Duodenal mucosa (tissue), 2 donors: ENCODE measurements at regions not wholly inside any gene's neighbourhood (a gene's known extent, or its start where the extent isn't known, plus 50 kb on each side); places are given as distances from the start of the nearest gene placed in this dataset.

Experiments used
- H3K27ac ChIP-seq: one replicate; pipeline ENCODE4 v1.7.0; 2013; ENCODE audit warnings: low read depth, low read length
- H3K27me3 ChIP-seq, 2 donors: one replicate each; pipeline ENCODE4 v1.7.0; 2013; ENCODE audit warnings: low read length in 2 of 2, control low read depth in 1 of 2; ENCODE audit not compliant: insufficient read depth in 2 of 2, control insufficient read depth in 1 of 2
- H3K36me3 ChIP-seq, 2 donors: one replicate each; pipeline ENCODE4 v1.7.0; 2013; ENCODE audit warnings: low read length in 2 of 2, control low read depth in 1 of 2; ENCODE audit not compliant: insufficient read depth in 2 of 2, control insufficient read depth in 1 of 2
- H3K4me1 ChIP-seq, 2 donors: one replicate each; pipeline ENCODE4 v1.7.0; 2013; ENCODE audit warnings: low read length in 2 of 2, control low read depth in 1 of 2; ENCODE audit not compliant: insufficient read depth in 2 of 2, control insufficient read depth in 1 of 2
- H3K4me3 ChIP-seq, 2 donors: one replicate each; pipeline ENCODE4 v1.7.0; 2013; ENCODE audit warnings: low read length in 2 of 2, low read depth in 1 of 2
- H3K9ac ChIP-seq, 2 donors: one replicate each; pipeline ENCODE4 v1.7.0; 2013; ENCODE audit warnings: low read length in 2 of 2, low read depth in 1 of 2
- H3K9me3 ChIP-seq, 2 donors: one replicate each; pipeline ENCODE4 v1.7.0; 2013; ENCODE audit warnings: low read length in 2 of 2, control low read depth in 1 of 2; ENCODE audit not compliant: control insufficient read depth in 1 of 2

GRCh38 chr14:39582028-39582654 lies 149.9 kb upstream of the FBXO33 start:
- H3K27me3 ChIP-seq, result no peaks in the 10 kb centered on the region
- no peak overlapping the region for H3K9ac ChIP-seq
- no peaks in the 10 kb centered on the region for H3K36me3 ChIP-seq
- H3K4me3 ChIP-seq, result no peak overlapping the region
- no peak overlapping the region for H3K27ac ChIP-seq
- no peaks in the 10 kb centered on the region for H3K4me1 ChIP-seq
- no peaks in the 10 kb centered on the region for H3K9me3 ChIP-seq

GRCh38 chr14:39581474-39581873 lies 149.2 kb upstream of the FBXO33 start:
- no peak overlapping the region for H3K27ac ChIP-seq
- H3K9ac ChIP-seq, result no peak overlapping the region
- no peaks in the 10 kb centered on the region for H3K36me3 ChIP-seq
- H3K4me3 ChIP-seq, result no peak overlapping the region
- H3K27me3 ChIP-seq, result no peaks in the 10 kb centered on the region
- no peaks in the 10 kb centered on the region for H3K4me1 ChIP-seq
- H3K9me3 ChIP-seq, result no peaks in the 10 kb centered on the region

GRCh38 chr14:39580696-39581095 lies 148.5 kb upstream of the FBXO33 start:
- H3K27me3 ChIP-seq, result no peaks in the 10 kb centered on the region
- no peak overlapping the region for H3K4me3 ChIP-seq
- no peaks in the 10 kb centered on the region for H3K4me1 ChIP-seq
- no peak overlapping the region for H3K9ac ChIP-seq
- H3K27ac ChIP-seq, result no peak overlapping the region
- no peaks in the 10 kb centered on the region for H3K9me3 ChIP-seq
- no peaks in the 10 kb centered on the region for H3K36me3 ChIP-seq

GRCh38 chr14:39576736-39577135 lies 144.5 kb upstream of the FBXO33 start:
- H3K9me3 ChIP-seq, result peaks cover 0 to 6% of the 10 kb centered on the region in 2 donors

GRCh38 chr14:39576258-39576657 lies 144.0 kb upstream of the FBXO33 start:
- no peaks in the 10 kb centered on the region for H3K4me1 ChIP-seq
- H3K9me3 ChIP-seq, result peaks cover 0 to 6% of the 10 kb centered on the region in 2 donors
- no peak overlapping the region for H3K27ac ChIP-seq
- H3K4me3 ChIP-seq, result no peak overlapping the region
- no peaks in the 10 kb centered on the region for H3K27me3 ChIP-seq
- no peaks in the 10 kb centered on the region for H3K36me3 ChIP-seq
- H3K9ac ChIP-seq, result no peak overlapping the region

More at GRCh38 chr14:39576736-39577135, 144.5 kb upstream of the FBXO33 start:
- Histone ChIP-seq H3K27me3 (no peaks in the 10 kb centered on the region), H3K4me1 (no peaks in the 10 kb centered on the region), H3K27ac (no peak overlapping the region), H3K4me3 (no peak overlapping the region), H3K9ac (no peak overlapping the region), H3K36me3 (no peaks in the 10 kb centered on the region)

- H3K9ac ChIP-seq, result no peak overlapping the region
- no peaks in the 10 kb centered on the region for H3K36me3 ChIP-seq
- no peaks in the 10 kb centered on the region for H3K27me3 ChIP-seq
- H3K9me3 ChIP-seq, result no peaks in the 10 kb centered on the region
- no peaks in the 10 kb centered on the region for H3K4me1 ChIP-seq
- no peak overlapping the region for H3K4me3 ChIP-seq
- no peak overlapping the region for H3K27ac ChIP-seq
Observed at GRCh38 chr14:39568809-39569538, 136.7 kb upstream of the FBXO33 start.

- no peak overlapping the region for H3K27ac ChIP-seq
- H3K9me3 ChIP-seq, result no peaks in the 10 kb centered on the region
- H3K4me3 ChIP-seq, result no peak overlapping the region
- H3K27me3 ChIP-seq, result no peaks in the 10 kb centered on the region
- H3K4me1 ChIP-seq, result no peaks in the 10 kb centered on the region
- H3K36me3 ChIP-seq, result no peaks in the 10 kb centered on the region
- no peak overlapping the region for H3K9ac ChIP-seq
Observed at GRCh38 chr14:39566795-39567194, 134.6 kb upstream of the FBXO33 start.

GRCh38 chr14:39563361-39563760 lies 131.1 kb upstream of the FBXO33 start:
- H3K36me3 ChIP-seq, result no peaks in the 10 kb centered on the region
- H3K9me3 ChIP-seq, result peaks cover 0 to 5% of the 10 kb centered on the region in 2 donors
- H3K27me3 ChIP-seq, result no peaks in the 10 kb centered on the region
- H3K9ac ChIP-seq, result no peak overlapping the region
- no peak overlapping the region for H3K27ac ChIP-seq
- no peaks in the 10 kb centered on the region for H3K4me1 ChIP-seq
- no peak overlapping the region for H3K4me3 ChIP-seq

GRCh38 chr14:39562175-39562574 lies 129.9 kb upstream of the FBXO33 start:
- Histone ChIP-seq H3K4me1 (no peaks in the 10 kb centered on the region), H3K27me3 (no peaks in the 10 kb centered on the region), H3K4me3 (no peak overlapping the region), H3K36me3 (no peaks in the 10 kb centered on the region), H3K9me3 (peaks cover 3 to 5% of the 10 kb centered on the region in 2 donors), H3K9ac (no peak overlapping the region), H3K27ac (no peak overlapping the region)

GRCh38 chr14:39558525-39558924 lies 126.3 kb upstream of the FBXO33 start:
- Histone ChIP-seq H3K27me3 (no peaks in the 10 kb centered on the region), H3K9me3 (peaks cover 3 to 5% of the 10 kb centered on the region in 2 donors)

More at GRCh38 chr14:39558525-39558924, 126.3 kb upstream of the FBXO33 start:
- H3K4me3 ChIP-seq, result no peak overlapping the region
- H3K27ac ChIP-seq, result no peak overlapping the region
- H3K4me1 ChIP-seq, result no peaks in the 10 kb centered on the region
- no peak overlapping the region for H3K9ac ChIP-seq
- H3K36me3 ChIP-seq, result no peaks in the 10 kb centered on the region
